Peyer's patch (tissue), 4 donors: ENCODE measurements at regions not wholly inside any gene's neighbourhood (a gene's known extent, or its start where the extent isn't known, plus 50 kb on each side); places are given as distances from the start of the nearest gene placed in this dataset.

Experiments
- CTCF ChIP-seq, 6 experiments: fragments of 450-650 bp in 4 of 6; fragments of 200-600 bp in 2 of 6; sonication (generic) in 1 of 6; IDR thresholded peaks; one replicate each; pipeline ENCODE4 v1.5.1; 2017 to 2019; ENCODE audit warnings: antibody characterized with exemption in 6 of 6, mild to moderate bottlenecking in 3 of 6, moderate library complexity in 1 of 6
- POLR2A ChIP-seq, 2 donors: fragments of 450-650 bp; IDR thresholded peaks; one replicate each; pipeline ENCODE4 v1.5.1; 2017; ENCODE audit warnings: antibody characterized with exemption in 2 of 2, mild to moderate bottlenecking in 2 of 2, moderate library complexity in 2 of 2

DNA sequence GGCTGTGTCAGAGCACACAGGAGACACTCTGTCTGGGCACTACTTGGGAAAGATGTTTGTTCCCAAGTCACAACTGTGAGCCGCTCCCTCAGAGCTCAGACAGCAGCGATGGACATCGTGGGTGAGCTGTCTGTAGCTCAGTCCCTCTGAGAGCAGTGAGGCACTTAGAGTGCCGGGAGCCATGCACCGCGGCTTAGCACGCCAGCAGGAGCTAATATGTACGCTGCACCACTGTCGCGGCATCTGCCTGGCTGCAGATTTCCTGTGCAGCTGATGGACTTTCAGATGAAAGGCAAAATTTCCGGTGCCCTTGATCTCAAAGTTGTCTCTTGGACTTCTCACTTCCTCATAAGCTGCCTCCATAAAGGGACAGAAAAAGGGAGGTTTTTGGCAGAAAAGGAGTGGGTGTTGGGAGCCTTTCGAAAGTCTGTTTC, 92.8 kb upstream of the ZNF469 start:
- TF ChIP-seq CTCF (IDR thresholded peaks at IDR 0.05), result no peak
- no peak for TF ChIP-seq POLR2A (IDR thresholded peaks at IDR 0.05)
